HG03439 (cell line): ENCODE measurements at regions not wholly inside any gene's neighbourhood (a gene's known extent, or its start where the extent isn't known, plus 50 kb on each side); places are given as distances from the start of the nearest gene placed in this dataset.
"Not testable (repeated sequence)": the region's sequence is repeated elsewhere in the genome, so short reads cannot be mapped to it uniquely, and the experiment has no call there.

Experiments
- ATAC-seq: cut with Tn5 transposase; IDR thresholded peaks from one replicate; pipeline ENCODE4 v1.9.1; 2021; ENCODE audit warnings: mild to moderate bottlenecking, moderate library complexity; ENCODE audit not compliant: unreplicated experiment

DNA sequence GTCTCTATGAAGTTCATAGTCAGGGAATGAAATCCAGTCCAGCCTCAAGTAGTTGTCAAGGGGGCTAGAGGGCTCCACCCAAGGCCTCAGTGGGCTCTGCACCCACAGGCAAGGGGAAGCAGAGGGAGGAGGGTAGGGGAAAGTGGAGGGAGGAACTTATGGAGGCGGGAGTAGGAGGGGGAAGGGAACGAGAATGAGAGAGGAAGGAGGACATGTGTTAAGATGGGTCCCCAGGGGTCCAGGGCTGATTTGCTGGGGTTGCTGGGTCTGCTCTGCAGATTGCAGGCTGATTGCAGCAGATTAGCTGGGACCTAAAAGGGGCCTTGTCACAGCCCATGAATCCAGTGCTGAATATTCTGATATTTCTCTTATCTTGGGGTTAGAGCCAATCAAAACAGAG is 166.9 kb upstream of the IL12B start:
- no peak for ATAC-seq

DNA sequence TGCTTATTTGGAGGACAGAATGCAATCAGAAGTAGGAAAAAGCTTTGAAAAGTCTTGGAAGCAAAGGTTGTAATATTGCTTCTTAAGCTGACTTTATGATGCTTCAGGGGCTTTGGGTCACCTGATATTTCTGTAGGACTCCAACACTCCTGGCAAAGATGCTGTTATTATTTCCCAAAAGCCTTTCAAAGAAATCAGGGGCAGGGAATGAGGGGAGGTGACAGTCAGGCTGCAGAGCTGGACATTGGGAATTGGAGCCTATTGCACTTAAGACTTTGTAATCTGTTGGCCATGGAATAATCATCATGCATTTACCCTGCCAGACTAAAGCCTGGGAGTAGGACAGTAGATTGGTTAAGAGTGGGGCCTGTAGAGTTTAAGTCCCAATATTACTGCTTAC is 168.3 kb upstream of the IL12B start:
- ATAC-seq = no peak

DNA sequence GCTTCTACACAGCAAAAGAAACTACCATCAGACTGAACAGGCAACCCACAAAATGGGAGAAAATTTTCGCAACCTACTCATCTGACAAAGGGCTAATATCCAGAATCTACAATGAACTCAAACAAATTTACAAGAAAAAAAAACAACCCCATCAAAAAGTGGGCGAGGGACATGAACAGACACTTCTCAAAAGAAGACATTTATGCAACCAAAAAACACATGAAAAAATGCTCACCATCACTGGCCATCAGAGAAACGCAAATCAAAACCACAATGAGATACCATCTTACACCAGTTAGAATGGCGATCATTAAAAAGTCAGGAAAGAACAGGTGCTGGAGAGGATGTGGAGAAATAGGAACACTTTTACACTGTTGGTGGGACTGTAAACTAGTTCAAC is 171.8 kb upstream of the IL12B start:
- ATAC-seq = not testable (repeated sequence)

DNA sequence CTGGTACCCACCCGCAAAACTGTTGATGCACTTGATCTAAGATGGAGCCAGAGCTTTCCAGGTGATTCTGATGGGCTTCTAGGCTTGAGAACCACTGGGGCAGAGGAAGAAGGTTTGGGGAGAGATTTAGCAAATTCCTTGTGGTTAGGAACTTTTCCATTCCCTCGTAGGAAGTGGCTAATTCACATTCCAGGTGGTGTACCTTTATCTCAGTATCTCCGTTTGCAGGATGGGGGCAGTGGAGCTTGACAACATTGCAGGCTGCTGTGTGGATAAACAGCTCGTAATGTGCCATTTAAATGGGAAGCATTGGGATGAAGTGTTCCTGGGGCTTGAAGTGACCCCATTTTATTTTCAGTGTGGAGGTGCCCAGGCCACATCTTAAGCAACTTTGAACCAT is 172.9 kb upstream of the IL12B start:
- no peak for ATAC-seq

DNA sequence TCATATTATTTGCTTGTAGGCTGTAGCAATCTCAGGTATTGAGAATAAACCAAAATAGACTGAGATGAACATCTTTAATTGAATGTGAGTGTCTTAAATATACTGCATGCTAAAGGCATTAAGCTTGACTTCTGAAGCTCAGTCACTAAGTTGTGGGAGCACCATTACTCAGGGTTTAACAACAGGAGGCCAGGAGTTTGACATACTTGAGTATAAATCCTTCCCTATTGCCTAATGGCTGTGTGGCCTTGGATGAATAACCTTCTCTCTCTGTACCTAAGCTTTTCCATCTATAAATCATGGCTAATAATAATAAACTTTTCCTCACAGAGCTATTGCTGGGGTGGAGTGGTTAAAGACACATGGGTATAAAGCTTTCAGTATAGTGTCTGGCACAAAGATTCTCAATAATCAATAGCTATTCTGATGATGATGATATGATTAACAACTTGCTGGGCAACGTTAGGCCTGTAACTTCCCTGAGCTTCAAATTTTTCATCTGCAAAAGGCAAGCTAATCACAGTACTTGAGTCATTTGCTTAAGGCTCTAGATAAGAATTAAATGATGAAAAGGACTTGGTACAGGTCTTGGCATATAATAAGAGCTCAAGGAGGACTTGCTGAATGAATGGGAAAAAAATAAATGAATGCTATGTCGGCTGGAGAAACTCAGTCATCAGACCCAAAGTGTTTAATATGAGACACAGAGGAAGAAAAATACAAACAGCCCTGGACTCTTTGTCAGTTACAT is 174.0 kb upstream of the IL12B start:
- ATAC-seq = no peak

DNA sequence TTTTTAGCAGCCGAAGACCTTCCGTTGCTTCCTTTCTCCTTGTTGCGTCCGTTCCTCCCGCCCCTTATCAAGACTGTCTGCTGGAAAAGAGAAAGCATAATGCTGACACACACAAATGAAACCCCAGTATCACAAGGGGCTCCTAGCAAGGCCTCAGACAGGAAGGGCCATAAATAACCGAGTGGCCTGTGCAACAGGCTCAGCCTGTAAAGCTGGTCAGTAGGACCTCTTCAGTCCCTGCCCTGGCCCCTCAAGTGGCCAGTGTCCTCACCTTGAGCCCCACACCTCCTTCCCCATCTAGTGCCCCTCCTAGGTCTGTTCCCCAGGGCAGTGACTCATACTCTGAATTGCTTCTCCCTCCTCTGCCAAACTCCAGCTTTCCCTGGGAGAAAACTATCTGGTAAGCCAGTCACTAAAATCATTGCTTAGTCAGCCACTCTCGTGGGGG is 174.6 kb upstream of the IL12B start:
- no peak for ATAC-seq

DNA sequence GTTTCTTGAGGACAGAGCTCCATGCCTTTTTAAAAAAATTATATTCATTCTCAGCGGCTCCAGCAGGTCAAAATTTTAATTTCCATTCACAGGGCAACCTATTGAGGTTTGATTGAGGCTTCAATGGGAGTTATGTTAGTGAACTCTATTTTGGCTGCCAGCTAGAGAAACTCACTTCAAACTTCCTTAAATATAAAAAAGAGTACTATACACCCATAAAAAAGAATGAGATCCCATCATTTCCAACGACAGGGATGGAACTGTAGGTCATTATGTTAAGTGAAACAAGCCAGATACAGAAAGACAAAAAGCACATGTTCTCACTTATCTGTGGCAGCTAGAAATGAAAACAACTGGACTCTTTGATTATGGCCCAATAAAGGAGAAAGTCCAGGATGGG is 176.8 kb upstream of the IL12B start:
- no peak for ATAC-seq

DNA sequence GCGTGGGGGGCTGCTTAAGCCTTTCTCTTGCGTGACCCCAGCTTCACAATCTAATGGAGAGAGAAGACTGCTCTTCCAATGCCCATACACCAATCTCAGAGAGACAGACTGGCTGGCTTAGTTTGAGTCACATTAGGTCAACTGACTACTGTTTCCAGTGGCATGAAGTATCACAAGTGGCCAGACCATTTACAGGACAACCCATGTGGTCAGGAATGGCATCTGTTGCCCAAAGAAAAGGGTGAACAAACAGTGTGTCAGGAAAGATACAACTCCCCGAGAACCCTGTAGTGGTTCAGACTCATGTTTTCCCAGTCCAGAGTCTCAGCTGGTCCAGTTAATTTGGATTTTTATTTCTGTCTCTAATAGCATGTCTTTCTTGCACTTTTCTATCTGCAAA is 177.4 kb upstream of the IL12B start:
- ATAC-seq = no peak

DNA sequence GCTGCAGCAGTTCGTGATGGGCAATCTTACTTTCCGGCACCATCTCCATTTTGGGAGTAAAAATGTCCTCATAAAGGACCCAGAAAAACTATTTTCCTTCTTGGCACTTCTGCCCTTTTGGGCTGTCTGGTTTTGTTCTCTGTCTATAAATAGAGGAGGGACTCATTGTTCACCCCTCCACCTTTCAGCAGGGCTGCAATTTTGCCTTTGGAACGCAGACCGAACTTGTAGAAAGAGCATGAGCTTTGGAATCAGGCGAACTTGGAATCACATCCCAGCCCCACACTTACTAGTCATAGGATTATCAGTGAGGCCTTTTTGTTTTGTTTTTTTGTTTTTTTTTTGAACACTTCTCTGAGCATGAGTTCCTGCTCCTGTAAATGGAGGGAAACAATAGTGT is 178.1 kb upstream of the IL12B start:
- no peak for ATAC-seq

DNA sequence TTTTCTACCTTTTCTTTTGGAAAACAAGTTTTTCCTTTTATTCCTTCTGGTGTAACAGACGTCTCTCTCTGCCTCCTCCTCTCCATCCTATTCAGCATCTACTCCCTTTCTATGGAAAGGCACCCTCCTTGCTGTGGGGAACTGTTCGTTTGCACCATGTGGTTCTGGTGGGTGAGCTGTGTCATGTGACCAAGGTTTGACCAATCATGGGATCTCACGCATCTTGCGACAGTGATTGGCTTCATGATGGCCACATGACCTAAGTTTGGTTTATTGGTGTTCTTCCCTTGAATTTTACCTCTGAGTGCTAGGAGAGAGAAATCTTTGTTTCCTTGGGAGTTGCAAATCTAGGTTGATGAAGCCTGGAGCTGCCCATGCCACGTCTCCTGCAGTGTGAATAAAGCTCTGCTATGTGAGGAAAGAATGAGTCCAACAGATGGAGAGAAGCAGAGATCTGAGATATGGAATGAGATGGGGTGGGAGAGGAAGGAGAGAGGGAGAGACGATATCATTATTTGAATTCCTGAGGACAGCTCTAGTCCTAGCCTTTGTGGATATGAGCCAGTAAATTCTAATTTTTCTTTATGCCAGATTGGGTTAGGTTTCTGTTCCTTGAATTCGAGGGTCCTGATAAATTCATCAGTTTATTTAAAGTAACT is 178.8 kb upstream of the IL12B start:
- ATAC-seq = no peak

DNA sequence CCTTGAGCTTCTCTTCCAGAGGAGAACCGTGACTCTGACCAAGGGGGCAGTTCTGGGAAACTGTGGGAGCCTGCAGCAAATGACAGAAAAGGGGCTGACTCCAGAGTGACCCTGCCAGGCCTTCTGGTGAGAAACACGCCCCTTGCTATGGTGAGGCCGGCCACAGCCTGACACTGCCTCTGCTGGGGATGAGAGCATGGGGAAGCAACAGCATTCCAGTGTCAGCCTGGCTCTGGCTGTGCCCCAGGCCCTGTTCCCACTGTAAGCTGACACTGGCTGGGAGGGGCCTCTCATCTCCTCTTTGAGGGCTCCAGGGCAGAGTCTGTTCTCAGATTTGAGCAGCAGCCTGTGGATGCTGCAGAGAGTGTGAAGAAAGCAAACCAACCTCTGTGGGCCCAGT is 180.0 kb upstream of the IL12B start:
- ATAC-seq = no peak

DNA sequence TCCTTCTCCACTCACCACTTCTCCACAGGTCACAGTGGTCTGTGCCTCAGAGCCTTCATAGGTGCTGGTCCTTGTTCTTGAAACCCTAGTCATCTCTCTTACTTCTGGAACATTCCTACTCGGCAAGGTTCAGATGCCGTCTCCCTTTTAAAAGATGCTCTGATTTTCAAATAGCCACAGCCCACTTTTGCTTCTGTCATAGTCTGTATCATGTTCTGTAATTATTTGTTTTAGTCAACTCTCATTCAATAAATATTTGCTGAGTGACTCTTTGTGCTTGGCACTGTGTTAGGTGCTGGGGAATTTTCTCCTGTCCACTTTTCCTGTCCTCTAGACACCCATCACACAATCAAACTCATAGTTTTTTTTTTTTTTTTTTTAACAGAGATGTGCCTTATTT is 181.3 kb upstream of the IL12B start:
- ATAC-seq = no peak

DNA sequence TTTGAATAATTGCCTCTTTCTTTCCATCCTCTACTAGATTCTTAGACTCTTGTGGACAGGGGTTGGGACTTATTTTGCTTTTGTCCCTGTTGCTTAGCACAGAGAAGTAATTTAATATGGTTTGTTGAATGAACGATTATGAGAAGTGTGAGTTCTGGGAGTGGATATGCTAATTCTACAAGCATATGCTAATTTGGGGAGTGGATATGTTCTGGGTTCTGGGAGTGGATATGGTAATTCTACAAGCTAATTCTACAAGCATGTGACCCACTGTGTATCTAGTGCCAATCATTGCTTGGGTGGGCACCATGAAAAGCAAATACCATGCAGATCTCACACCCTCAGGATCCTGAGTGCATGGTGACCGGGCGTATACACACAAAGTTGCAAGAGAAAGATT is 181.8 kb upstream of the IL12B start:
- no peak for ATAC-seq

DNA sequence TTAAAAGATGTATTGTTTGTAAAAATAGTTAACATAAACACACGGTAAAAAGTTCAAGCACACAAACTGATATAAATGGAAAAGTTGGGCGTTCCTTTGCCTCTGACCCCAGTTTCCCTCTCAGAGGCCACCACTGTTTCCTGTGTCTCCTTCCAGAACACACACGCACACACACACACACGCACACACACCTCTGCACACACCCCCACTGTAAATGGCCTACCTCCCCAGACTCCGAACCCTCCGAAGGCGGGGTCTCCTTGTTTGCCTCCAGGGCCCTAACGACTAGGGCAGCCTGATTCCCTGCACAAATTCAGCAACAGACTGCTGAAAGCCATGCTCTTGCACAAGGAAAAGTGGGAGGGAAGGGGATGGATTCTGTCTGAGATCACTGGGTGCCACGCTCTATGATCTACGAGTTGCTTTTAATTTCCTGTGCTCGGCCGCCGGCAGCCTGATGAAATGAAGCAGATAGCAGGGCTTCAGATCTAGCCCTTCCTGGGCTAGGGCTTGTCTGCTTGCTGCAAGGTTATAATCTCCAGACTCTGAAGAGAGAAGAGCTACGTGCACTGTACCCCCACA is 184.0 kb upstream of the IL12B start:
- ATAC-seq = no peak

DNA sequence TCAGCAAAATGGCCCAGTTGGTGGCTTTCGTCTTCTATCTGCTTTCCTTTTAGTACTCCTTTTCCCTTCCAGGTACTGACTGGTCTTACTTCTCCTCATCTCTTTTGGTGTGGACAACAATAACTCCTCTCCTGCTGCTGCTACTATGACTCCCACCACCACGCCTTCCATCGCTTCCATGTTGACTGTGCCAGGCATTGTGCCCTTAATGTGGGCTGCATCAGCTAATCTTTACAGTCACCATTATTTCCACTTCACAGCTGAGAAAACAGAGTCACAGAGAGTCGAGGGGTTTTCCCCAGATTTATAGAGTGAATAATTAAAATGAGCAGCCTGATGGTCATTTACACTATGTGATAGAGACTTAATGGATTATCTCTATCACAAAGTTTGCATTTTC is 184.9 kb upstream of the IL12B start:
- no peak for ATAC-seq

DNA sequence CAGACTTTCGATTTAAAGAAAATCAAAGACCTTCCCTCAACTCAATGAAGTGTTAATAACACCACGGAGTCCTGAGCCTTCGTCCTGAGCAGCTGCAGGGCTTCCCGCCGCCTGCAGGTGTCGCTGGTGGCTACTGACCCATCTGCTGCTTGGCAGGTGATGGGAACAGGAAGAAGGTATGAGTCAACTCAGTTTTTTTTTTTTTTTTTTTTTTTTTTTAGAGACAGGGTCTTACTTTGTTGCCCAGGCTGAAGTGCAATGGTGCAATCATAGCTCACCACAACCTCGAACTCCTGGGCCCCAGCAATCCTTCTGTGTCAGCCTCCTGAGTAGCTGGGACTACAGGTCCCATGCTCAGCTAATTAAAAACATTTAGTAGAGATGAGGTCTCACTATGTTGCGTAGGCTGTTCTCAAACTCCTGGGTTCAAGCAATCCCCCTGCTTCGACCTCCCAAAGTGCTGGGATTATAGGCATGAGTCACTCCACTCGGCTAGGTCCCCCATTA is 185.7 kb upstream of the IL12B start:
- ATAC-seq = peak; percentile 90

DNA sequence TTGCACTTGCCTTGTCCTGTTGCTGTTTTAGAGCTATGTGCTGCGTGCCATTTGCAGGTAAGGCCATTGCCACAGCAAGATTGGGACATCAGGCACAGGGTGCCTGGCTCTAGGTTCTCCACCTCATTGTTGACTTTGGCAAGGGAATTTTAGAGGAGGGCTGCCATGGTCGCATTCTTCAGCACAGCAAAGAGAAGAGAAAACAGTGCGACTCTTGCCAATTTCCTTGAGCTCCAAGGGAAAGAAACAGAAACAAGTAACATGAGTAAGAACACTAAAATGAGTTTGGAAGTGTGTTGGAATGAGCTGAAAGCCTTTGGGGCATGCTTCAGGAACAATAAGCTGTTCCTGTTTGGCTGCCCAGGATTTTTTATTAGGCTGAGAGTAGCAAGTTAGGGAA is 188.1 kb upstream of the IL12B start:
- ATAC-seq = no peak

DNA sequence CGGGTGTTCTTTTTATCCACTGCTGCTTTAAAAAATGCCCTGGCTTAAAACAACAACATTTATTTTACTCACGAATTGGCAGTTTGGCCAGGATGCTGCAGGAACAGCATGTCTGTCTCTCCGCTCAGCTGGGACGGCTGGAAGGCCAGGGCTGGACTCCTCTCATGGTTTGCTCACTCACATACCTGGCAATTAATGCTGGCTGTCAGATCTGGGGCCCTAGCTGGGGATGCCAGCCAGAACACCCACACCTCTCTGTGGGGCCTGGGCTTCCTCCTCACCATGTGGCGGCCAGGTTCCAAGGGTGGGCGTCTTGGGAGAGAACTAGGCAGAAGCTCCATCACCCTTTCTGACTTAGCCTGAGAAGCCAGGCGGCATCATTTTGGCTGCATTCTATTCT is 189.1 kb upstream of the IL12B start:
- no peak for ATAC-seq

DNA sequence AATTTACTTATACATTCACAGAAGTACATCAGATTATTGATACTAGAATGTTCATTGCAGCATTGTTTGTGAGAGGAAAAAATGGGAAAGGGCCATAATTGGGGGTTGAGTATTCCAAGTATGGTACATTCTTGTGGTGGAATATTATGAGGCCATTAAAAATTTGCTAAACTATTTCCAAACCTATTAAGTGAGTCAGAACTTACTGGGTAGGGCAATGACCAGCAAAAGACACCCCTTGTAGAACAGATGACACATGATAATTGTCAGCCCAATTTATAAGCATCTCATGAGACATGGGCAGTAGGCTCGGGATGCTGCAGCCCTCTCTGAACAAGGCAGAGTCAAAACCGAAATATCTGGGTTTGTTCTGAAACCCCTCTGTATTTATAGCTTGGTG is 192.6 kb upstream of the IL12B start:
- no peak for ATAC-seq

DNA sequence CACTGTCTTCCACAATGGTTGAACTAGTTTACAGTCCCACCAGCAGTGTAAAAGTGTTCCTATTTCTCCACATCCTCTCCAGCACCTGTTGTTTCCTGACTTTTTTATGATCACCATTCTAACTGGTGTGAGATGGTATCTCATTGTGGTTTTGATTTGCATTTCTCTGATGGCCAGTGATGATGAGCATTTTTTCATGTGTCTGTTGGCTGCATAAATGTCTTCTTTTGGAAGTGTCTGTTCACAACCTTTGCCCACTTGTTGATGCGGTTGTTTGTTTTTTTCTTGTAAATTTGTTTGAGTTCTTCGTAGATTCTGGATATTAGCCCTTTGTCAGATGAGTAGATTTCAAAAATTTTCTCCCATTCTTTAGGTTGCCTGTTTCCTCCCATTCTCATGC is 194.0 kb upstream of the IL12B start:
- ATAC-seq = not testable (repeated sequence)

DNA sequence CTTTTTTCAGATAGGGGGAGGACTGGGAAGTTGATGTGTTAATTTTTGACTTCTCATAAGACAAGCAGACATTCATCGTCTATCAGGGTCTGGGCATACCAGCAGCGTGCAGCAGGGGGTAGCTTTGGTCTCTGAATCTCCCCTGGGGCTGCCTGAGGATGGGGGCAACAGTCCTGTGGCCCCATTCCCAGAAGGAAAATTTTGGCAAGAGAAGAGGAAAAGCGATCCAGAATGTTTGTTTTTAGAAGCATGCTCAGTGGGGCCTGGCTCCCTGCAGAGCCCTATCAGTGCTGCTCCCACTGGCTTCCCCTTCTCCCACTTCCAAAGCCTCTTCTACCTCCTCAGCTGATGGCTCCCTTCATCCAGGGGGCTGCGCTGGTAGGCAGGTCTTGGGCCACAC is 194.8 kb upstream of the IL12B start:
- ATAC-seq = no peak

DNA sequence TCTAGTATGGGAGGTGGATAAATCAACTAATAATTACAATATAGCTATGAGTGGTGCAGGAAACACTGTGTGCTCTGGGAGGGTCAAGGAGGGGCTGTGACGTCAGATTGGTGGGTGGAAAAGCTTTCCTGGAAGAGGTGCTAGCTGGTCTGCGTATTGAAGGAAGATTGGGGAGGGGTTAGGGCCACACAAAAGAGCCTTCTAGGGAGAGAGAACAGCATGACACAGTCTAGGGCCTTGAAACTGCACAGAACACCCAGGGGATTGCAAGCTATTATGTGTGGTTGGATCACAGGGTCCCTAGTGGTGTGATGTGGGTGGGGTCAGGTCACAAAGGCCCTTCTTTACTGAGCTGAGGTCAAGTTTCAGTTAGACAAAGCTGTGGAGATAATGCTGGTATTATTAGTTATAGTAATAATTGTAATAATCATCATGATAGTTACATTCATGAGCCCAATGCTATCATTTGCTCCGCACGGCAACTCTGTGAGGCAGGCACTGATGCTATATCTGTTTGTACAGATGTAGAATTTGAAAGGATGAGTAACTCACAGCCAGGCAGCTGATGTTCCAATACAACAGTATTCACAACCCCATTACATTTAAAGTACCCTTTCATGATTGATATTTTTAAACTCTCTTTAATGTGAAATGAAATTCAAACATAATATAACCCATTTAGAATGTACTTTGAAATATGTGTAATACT is 197.4 kb upstream of the IL12B start:
- no peak for ATAC-seq
